Natural killer cell treated with Interleukin-12 subunit alpha and Interleukin-12 subunit beta and Interleukin-15 and Interleukin-18, amount 100 ng/mL, for 72 hours (primary cell): ENCODE measurements at regions not wholly inside any gene's neighbourhood (a gene's known extent, or its start where the extent isn't known, plus 50 kb on each side); places are given as distances from the start of the nearest gene placed in this dataset.

Experiments used
- ATAC-seq, 2 donors: fragments of 150-1000 bp; cut with Tn5 transposase in 1 of 2; sonication (Bioruptor Pico), chemical (Tn5 transposase) in 1 of 2; 2 replicates each; pipeline ENCODE4 v1.10.0; 2021
- DNase-seq: peaks from one replicate; pipeline ENCODE4 v3.0.0; 2022; ENCODE audit warnings: low spot score
- H3K27ac Mint-ChIP-seq, 2 donors: 1 replicate in 1 of 2; 2 replicates in 1 of 2; pipeline ENCODE4 v1.8.0; 2022; ENCODE audit warnings: mixed read lengths in 2 of 2, mild to moderate bottlenecking in 1 of 2, moderate library complexity in 1 of 2
- H3K27me3 Mint-ChIP-seq, 2 donors: 1 replicate in 1 of 2; 2 replicates in 1 of 2; pipeline ENCODE4 v1.8.0; 2022; ENCODE audit warnings: mixed read lengths in 2 of 2
- H3K36me3 Mint-ChIP-seq: one replicate; pipeline ENCODE4 v1.8.0; 2022; ENCODE audit warnings: mixed read lengths
- H3K4me1 Mint-ChIP-seq, 2 donors: 1 replicate in 1 of 2; 2 replicates in 1 of 2; pipeline ENCODE4 v1.8.0; 2022; ENCODE audit warnings: low read depth in 2 of 2, mixed read lengths in 2 of 2, mild to moderate bottlenecking in 1 of 2
- H3K4me3 Mint-ChIP-seq: one replicate; pipeline ENCODE4 v1.8.0; 2022; ENCODE audit warnings: mixed read lengths
- H3K9me3 Mint-ChIP-seq: 2 replicates; pipeline ENCODE4 v1.8.0; 2022; ENCODE audit warnings: mixed read lengths

GRCh38 chr6:41424370-41425058, 89.1 kb downstream of the NCR2 start:
- peak; percentile 65 to 73 for ATAC-seq
- peaks cover 17 to 24% of the 10 kb centered on the region in 2 donors for H3K27me3 Mint-ChIP-seq
- DNase-seq: peak; percentile 83
- H3K36me3 Mint-ChIP-seq: no peaks in the 10 kb centered on the region
- no peaks in the 10 kb centered on the region for H3K9me3 Mint-ChIP-seq
- no peak overlapping the region for H3K27ac Mint-ChIP-seq
- H3K4me3 Mint-ChIP-seq: no peak overlapping the region
- peaks cover 0 to 4% of the 10 kb centered on the region in 2 donors for H3K4me1 Mint-ChIP-seq

- peaks cover 0 to 10% of the 10 kb centered on the region in 2 donors for H3K4me1 Mint-ChIP-seq
- H3K9me3 Mint-ChIP-seq: no peaks in the 10 kb centered on the region
- H3K27me3 Mint-ChIP-seq: peaks cover 22 to 34% of the 10 kb centered on the region in 2 donors
- no peaks in the 10 kb centered on the region for H3K36me3 Mint-ChIP-seq
- DNase-seq (no peak), ATAC-seq (no peak)
- no peak overlapping the region for H3K4me3 Mint-ChIP-seq
- no peak overlapping the region for H3K27ac Mint-ChIP-seq
These were observed 90.1 kb downstream of the NCR2 start for GRCh38 chr6:41425511-41425910.

GRCh38 chr6:41426438-41426851, 91.0 kb downstream of the NCR2 start:
- Mint-ChIP-seq H3K4me3 (no peak overlapping the region), H3K36me3 (no peaks in the 10 kb centered on the region), H3K27ac (no peak overlapping the region), H3K9me3 (no peaks in the 10 kb centered on the region), H3K27me3 (peaks cover 19 to 33% of the 10 kb centered on the region in 2 donors), H3K4me1 (peaks cover 0 to 10% of the 10 kb centered on the region in 2 donors)
- no peak for DNase-seq
- no peak for ATAC-seq

- Mint-ChIP-seq H3K27ac (no peak overlapping the region), H3K4me3 (no peak overlapping the region), H3K9me3 (no peaks in the 10 kb centered on the region), H3K27me3 (peaks cover 15 to 29% of the 10 kb centered on the region in 2 donors), H3K36me3 (no peaks in the 10 kb centered on the region), H3K4me1 (peaks cover 0 to 10% of the 10 kb centered on the region in 2 donors)
- no peak for DNase-seq
- no peak for ATAC-seq
These were observed 91.7 kb downstream of the NCR2 start for GRCh38 chr6:41426888-41427641.

- Mint-ChIP-seq H3K4me3 (no peak overlapping the region), H3K9me3 (no peaks in the 10 kb centered on the region), H3K27me3 (peaks cover 13 to 27% of the 10 kb centered on the region in 2 donors), H3K4me1 (peaks cover 0 to 10% of the 10 kb centered on the region in 2 donors), H3K36me3 (no peaks in the 10 kb centered on the region), H3K27ac (no peak overlapping the region)
- peak; percentile 68 for DNase-seq
- peak; percentile 74 to 83 for ATAC-seq
These were observed 92.4 kb downstream of the NCR2 start for GRCh38 chr6:41427642-41428335.

- no peak for DNase-seq
- ATAC-seq: no peak
- Mint-ChIP-seq H3K36me3 (no peaks in the 10 kb centered on the region), H3K4me1 (peaks cover 0 to 10% of the 10 kb centered on the region in 2 donors), H3K27me3 (peaks cover 17 to 29% of the 10 kb centered on the region in 2 donors), H3K9me3 (no peaks in the 10 kb centered on the region), H3K4me3 (peak overlapping the region; percentile 54), H3K27ac (peak overlapping the region in 1 of 2 donors; percentile 60)
These were observed 93.1 kb downstream of the NCR2 start for GRCh38 chr6:41428336-41428995.

- Mint-ChIP-seq H3K4me1 (peaks cover 0 to 10% of the 10 kb centered on the region in 2 donors), H3K9me3 (no peaks in the 10 kb centered on the region), H3K4me3 (peak overlapping the region; percentile 54), H3K27ac (peak overlapping the region in 1 of 2 donors; percentile 60), H3K27me3 (peaks cover 20 to 33% of the 10 kb centered on the region in 2 donors), H3K36me3 (no peaks in the 10 kb centered on the region)
- ATAC-seq (no peak), DNase-seq (no peak)
These were observed 93.6 kb downstream of the NCR2 start for GRCh38 chr6:41428996-41429421.

- DNase-seq: no peak
- ATAC-seq: no peak
- Mint-ChIP-seq H3K36me3 (no peaks in the 10 kb centered on the region), H3K27me3 (peaks cover 20 to 33% of the 10 kb centered on the region in 2 donors), H3K4me3 (no peak overlapping the region), H3K4me1 (peaks cover 0 to 10% of the 10 kb centered on the region in 2 donors), H3K9me3 (no peaks in the 10 kb centered on the region), H3K27ac (peak overlapping the region in 1 of 2 donors; percentile 34)
These were observed 94.4 kb downstream of the NCR2 start for GRCh38 chr6:41429506-41430504.

- Mint-ChIP-seq H3K36me3 (no peaks in the 10 kb centered on the region), H3K27ac (no peak overlapping the region), H3K4me1 (peaks cover 0 to 10% of the 10 kb centered on the region in 2 donors), H3K27me3 (peaks cover 24 to 43% of the 10 kb centered on the region in 2 donors), H3K4me3 (no peak overlapping the region), H3K9me3 (no peaks in the 10 kb centered on the region)
- no peak for ATAC-seq
- DNase-seq: no peak
These were observed 95.5 kb downstream of the NCR2 start for GRCh38 chr6:41430875-41431274.

GRCh38 chr6:41432280-41432679, 96.9 kb downstream of the NCR2 start:
- peaks cover 27 to 50% of the 10 kb centered on the region in 2 donors for H3K27me3 Mint-ChIP-seq
- H3K36me3 Mint-ChIP-seq: no peaks in the 10 kb centered on the region
- no peak overlapping the region for H3K27ac Mint-ChIP-seq
- H3K4me1 Mint-ChIP-seq: peaks cover 0 to 10% of the 10 kb centered on the region in 2 donors
- DNase-seq: no peak
- H3K9me3 Mint-ChIP-seq: no peaks in the 10 kb centered on the region
- no peak overlapping the region for H3K4me3 Mint-ChIP-seq
- ATAC-seq: no peak

GRCh38 chr6:41434803-41435481, 99.5 kb downstream of the NCR2 start:
- Mint-ChIP-seq H3K4me1 (peaks cover 13 to 18% of the 10 kb centered on the region in 2 donors), H3K27me3 (peaks cover 27 to 45% of the 10 kb centered on the region in 2 donors), H3K27ac (peak overlapping the region in 1 of 2 donors; percentile 53), H3K36me3 (no peaks in the 10 kb centered on the region), H3K4me3 (no peak overlapping the region), H3K9me3 (no peaks in the 10 kb centered on the region)
- ATAC-seq (no peak), DNase-seq (no peak)

GRCh38 chr6:41437604-41438003, 102.2 kb downstream of the NCR2 start:
- ATAC-seq (no peak), DNase-seq (no peak)
- Mint-ChIP-seq H3K27me3 (peaks cover 29 to 54% of the 10 kb centered on the region in 2 donors), H3K9me3 (no peaks in the 10 kb centered on the region), H3K4me3 (no peak overlapping the region), H3K27ac (peak overlapping the region in 1 of 2 donors; percentile 18), H3K4me1 (peaks cover 31 to 37% of the 10 kb centered on the region in 2 donors), H3K36me3 (no peaks in the 10 kb centered on the region)
